Prostate gland (tissue), 2 donors: ENCODE measurements at regions not wholly inside any gene's neighbourhood (a gene's known extent, or its start where the extent isn't known, plus 50 kb on each side); places are given as distances from the start of the nearest gene placed in this dataset.

Source experiments
- DNase-seq: peaks from one replicate; pipeline ENCODE4 v3.0.0-alpha.2; 2019; ENCODE audit warnings: low spot score
- H3K27ac ChIP-seq, 2 donors: fragments of 200-600 bp; sonication (generic); 2 replicates each; pipeline ENCODE4 v1.5.1; 2017 to 2019
- H3K27me3 ChIP-seq: fragments of 200-600 bp; sonication (generic); replicated peaks from 2 replicates; pipeline ENCODE4 v1.5.1; 2019; ENCODE audit not compliant: insufficient read depth
- H3K36me3 ChIP-seq, 2 donors: fragments of 200-600 bp; sonication (generic); 1 replicate in 1 of 2; 2 replicates in 1 of 2; pipeline versions ENCODE4 v1.5.1 to v1.8.1; 2017 to 2019
- H3K4me1 ChIP-seq: fragments of 200-600 bp; sonication (generic); replicated peaks from 2 replicates; pipeline ENCODE4 v1.5.1; 2019
- H3K4me3 ChIP-seq, 2 donors: fragments of 200-600 bp; sonication (generic); 2 replicates each; pipeline ENCODE4 v1.5.1; 2017 to 2019
- H3K9me3 ChIP-seq: fragments of 200-600 bp; sonication (generic); 2 replicates; pipeline ENCODE4 v1.5.1; 2017
- POLR2A ChIP-seq: fragments of 450-650 bp; IDR thresholded peaks from one replicate; pipeline ENCODE4 v1.6.1; 2016; ENCODE audit warnings: antibody characterized with exemption, mild to moderate bottlenecking
- POLR2AphosphoS5 ChIP-seq: sonication (generic); formaldehyde crosslinking; IDR thresholded peaks from one replicate; pipeline ENCODE4 v1.6.1; 2017; ENCODE audit warnings: antibody characterized with exemption
- WGBS: methylation state at CpG from one replicate; pipeline ENCODE4 v1.1.5; 2018; 5-methylcytosine and 5-hydroxymethylcytosine counted together
- intact Hi-C: fragments of 100-400 bp; cut with DNase I; formaldehyde crosslinking; loops from one replicate; pipeline ENCODE4 v1.14.2; 2022
- TF ChIP-seq, protein P1 (sequence below), 4 experiments: fragments of 200-600 bp in 2 of 4; fragments of 450-650 bp in 2 of 4; sonication (generic) in 2 of 4; IDR thresholded peaks; 1 replicate in 3 of 4; 2 replicates in 1 of 4; pipeline ENCODE4 v1.5.1; 2016 to 2019; ENCODE audit warnings: antibody characterized with exemption in 4 of 4, mild to moderate bottlenecking in 2 of 4, moderate library complexity in 2 of 4

DNA sequence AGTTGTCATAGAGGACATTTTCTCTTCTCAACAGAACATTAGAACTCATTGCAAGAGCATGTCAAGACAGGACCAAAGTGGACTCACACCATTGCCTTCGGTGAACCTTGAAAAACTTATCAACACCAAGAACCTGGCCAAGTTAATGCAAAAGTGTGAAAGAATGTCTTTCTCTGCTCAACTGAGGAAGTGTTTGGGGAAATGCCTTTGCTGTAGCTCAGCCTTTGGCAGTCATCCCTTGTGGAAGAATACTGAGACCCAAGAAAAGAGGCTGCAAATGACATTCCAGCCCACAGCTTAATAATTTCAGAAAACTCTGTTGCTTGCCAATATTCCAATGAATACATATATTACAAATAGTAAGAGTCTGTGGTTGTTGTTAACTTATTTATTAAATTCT lies 728.8 kb upstream of the PIK3C3 start:
- no peaks in the 10 kb centered on the region for H3K27me3 ChIP-seq
- intact Hi-C loops = no loop called here
- H3K36me3 ChIP-seq = no peaks in the 10 kb centered on the region
- no peaks in the 10 kb centered on the region for H3K4me1 ChIP-seq
- TF ChIP-seq POLR2AphosphoS5 (no peak), POLR2A (no peak)
- TF ChIP-seq, protein P1, sequence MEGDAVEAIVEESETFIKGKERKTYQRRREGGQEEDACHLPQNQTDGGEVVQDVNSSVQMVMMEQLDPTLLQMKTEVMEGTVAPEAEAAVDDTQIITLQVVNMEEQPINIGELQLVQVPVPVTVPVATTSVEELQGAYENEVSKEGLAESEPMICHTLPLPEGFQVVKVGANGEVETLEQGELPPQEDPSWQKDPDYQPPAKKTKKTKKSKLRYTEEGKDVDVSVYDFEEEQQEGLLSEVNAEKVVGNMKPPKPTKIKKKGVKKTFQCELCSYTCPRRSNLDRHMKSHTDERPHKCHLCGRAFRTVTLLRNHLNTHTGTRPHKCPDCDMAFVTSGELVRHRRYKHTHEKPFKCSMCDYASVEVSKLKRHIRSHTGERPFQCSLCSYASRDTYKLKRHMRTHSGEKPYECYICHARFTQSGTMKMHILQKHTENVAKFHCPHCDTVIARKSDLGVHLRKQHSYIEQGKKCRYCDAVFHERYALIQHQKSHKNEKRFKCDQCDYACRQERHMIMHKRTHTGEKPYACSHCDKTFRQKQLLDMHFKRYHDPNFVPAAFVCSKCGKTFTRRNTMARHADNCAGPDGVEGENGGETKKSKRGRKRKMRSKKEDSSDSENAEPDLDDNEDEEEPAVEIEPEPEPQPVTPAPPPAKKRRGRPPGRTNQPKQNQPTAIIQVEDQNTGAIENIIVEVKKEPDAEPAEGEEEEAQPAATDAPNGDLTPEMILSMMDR (IDR thresholded peaks at IDR 0.05) = no peak
- DNase-seq = no peak
- no peak overlapping the region for H3K4me3 ChIP-seq
- 54% methylated on average over 1 of the region's 1 CpG for WGBS
- H3K9me3 ChIP-seq = no peaks in the 10 kb centered on the region
- no peak overlapping the region for H3K27ac ChIP-seq

GRCh38 chr18:41216341-41217003 lies 738.6 kb upstream of the PIK3C3 start:
- no peaks in the 10 kb centered on the region for H3K4me1 ChIP-seq
- 55% methylated on average over 4 of the region's 4 CpGs for WGBS

GRCh38 chr18:41207706-41208105 lies 747.3 kb upstream of the PIK3C3 start:
- H3K36me3 ChIP-seq = no peaks in the 10 kb centered on the region
- H3K4me3 ChIP-seq = no peak overlapping the region
- 84% methylated on average over 2 of the region's 2 CpGs for WGBS
- DNase-seq = no peak
- intact Hi-C loops = no loop called here
- H3K9me3 ChIP-seq = no peaks in the 10 kb centered on the region
- H3K4me1 ChIP-seq = no peaks in the 10 kb centered on the region
- H3K27ac ChIP-seq = no peak overlapping the region
- TF ChIP-seq POLR2AphosphoS5 = no peak
- no peak for TF ChIP-seq POLR2A
- TF ChIP-seq, protein P1 (IDR thresholded peaks at IDR 0.05) = no peak
- no peaks in the 10 kb centered on the region for H3K27me3 ChIP-seq

More at GRCh38 chr18:41216341-41217003, 738.6 kb upstream of the PIK3C3 start:
- H3K36me3 ChIP-seq = no peaks in the 10 kb centered on the region
- no peak for DNase-seq
- TF ChIP-seq POLR2AphosphoS5 (no peak), POLR2A (no peak)
- TF ChIP-seq, protein P1 (IDR thresholded peaks at IDR 0.05) = no peak
- no peak overlapping the region for H3K27ac ChIP-seq
- no peaks in the 10 kb centered on the region for H3K27me3 ChIP-seq
- no peaks in the 10 kb centered on the region for H3K9me3 ChIP-seq
- intact Hi-C loops = no loop called here
- H3K4me3 ChIP-seq = no peak overlapping the region

- intact Hi-C loops = no loop called here
- no peaks in the 10 kb centered on the region for H3K4me1 ChIP-seq
- no peaks in the 10 kb centered on the region for H3K9me3 ChIP-seq
- no peaks in the 10 kb centered on the region for H3K36me3 ChIP-seq
- DNase-seq = no peak
- no peak overlapping the region for H3K27ac ChIP-seq
- no peak overlapping the region for H3K4me3 ChIP-seq
- no peaks in the 10 kb centered on the region for H3K27me3 ChIP-seq
- TF ChIP-seq, protein P1 (IDR thresholded peaks at IDR 0.05) = no peak
- TF ChIP-seq POLR2AphosphoS5 = no peak
- no peak for TF ChIP-seq POLR2A
- 86% methylated on average over 4 of the region's 4 CpGs for WGBS
Observed at GRCh38 chr18:41206341-41206830, 748.6 kb upstream of the PIK3C3 start.

- TF ChIP-seq POLR2A (no peak), POLR2AphosphoS5 (no peak)
- TF ChIP-seq, protein P1 (IDR thresholded peaks at IDR 0.05) = no peak
- H3K27me3 ChIP-seq = no peaks in the 10 kb centered on the region
- DNase-seq = no peak
- H3K4me3 ChIP-seq = no peak overlapping the region
- no peak overlapping the region for H3K27ac ChIP-seq
- intact Hi-C loops = no loop called here
- no peaks in the 10 kb centered on the region for H3K9me3 ChIP-seq
- no peaks in the 10 kb centered on the region for H3K4me1 ChIP-seq
- H3K36me3 ChIP-seq = no peaks in the 10 kb centered on the region
Observed at GRCh38 chr18:41199212-41199611, 755.8 kb upstream of the PIK3C3 start.
